A549 (cell line): ENCODE measurements at regions not wholly inside any gene's neighbourhood (a gene's known extent, or its start where the extent isn't known, plus 50 kb on each side); places are given as distances from the start of the nearest gene placed in this dataset.

Experiments used
- ATAC-seq, 2 experiments: fragments of 200-7000 bp in 1 of 2; fragments of >200 bp in 1 of 2; cut with Nextera tagmentation in 1 of 2; cut with Tn5 transposase in 1 of 2; 3 replicates each; pipeline versions ENCODE4 v1.8.0 to v1.9.1; 2018 to 2020; ENCODE audit warnings: mild to moderate bottlenecking in 1 of 2, moderate library complexity in 1 of 2
- CTCF ChIA-PET: fragments of 300-600 bp; sonication (Branson Sonifier 250); formaldehyde crosslinking; extraction: SDS; loops from one replicate; lab custom pipeline; 2021; ENCODE audit warnings: antibody characterized with exemption, inconsistent platforms; lab: Yijun Ruan, JAX
- POLR2A ChIA-PET: fragments of 350-600 bp; formaldehyde crosslinking; extraction: SDS; loops from one replicate; lab custom pipeline; 2021; ENCODE audit warnings: antibody characterized with exemption, inconsistent platforms; lab: Yijun Ruan, JAX
- DNase-seq, 2 experiments: peaks; one replicate each; pipeline versions ENCODE4 v3.0.0 to v3.0.0-alpha.2; 2011 to 2016; ENCODE audit warnings: low read depth in 1 of 2, low spot score in 1 of 2
- FAIRE-seq: peaks from 2 replicates; lab custom pipeline; 2011; peaks lifted over from hg19 to GRCh38; lab: Jason Lieb, UNC
- H3K27ac ChIP-seq, 2 experiments: fragments of >200 bp; sonication (Bioruptor Twin); formaldehyde crosslinking; 3 replicates each; pipeline ENCODE4 v1.5.1; 2016 to 2017
- H3K4me1 ChIP-seq: fragments of >200 bp; sonication (Bioruptor Twin); formaldehyde crosslinking; 3 replicates; pipeline ENCODE4 v1.6.1; 2016
- H3K4me2 ChIP-seq: fragments of >200 bp; sonication (Bioruptor Twin); formaldehyde crosslinking; 3 replicates; pipeline ENCODE4 v1.6.1; 2016
- H3K4me3 ChIP-seq: fragments of >200 bp; sonication (Bioruptor Twin); formaldehyde crosslinking; 3 replicates; pipeline ENCODE4 v1.5.1; 2016
- H3K9me3 ChIP-seq: fragments of >200 bp; sonication (Bioruptor Twin); formaldehyde crosslinking; 3 replicates; pipeline ENCODE4 v1.6.1; 2016
- ATOH8 ChIP-seq: fragments of 250-450 bp; sonication (Bioruptor Pico); IDR thresholded peaks from 2 replicates; pipeline ENCODE4 v1.5.0; 2020; ENCODE audit warnings: low read depth, mild to moderate bottlenecking, moderate library complexity
- CEBPB ChIP-seq, 2 experiments: fragments of >200 bp in 1 of 2; sonication (Bioruptor Twin) in 1 of 2; formaldehyde crosslinking in 1 of 2; IDR thresholded peaks; 2 replicates each; pipeline ENCODE4 v1.6.1; 2012 to 2016
- CHD4 ChIP-seq: fragments of 200-600 bp; sonication (generic); IDR thresholded peaks from 2 replicates; pipeline ENCODE4 v1.6.1; 2016; ENCODE audit warnings: antibody characterized with exemption, mild to moderate bottlenecking, borderline replicate concordance
- EHF ChIP-seq: fragments of 250-450 bp; sonication (Bioruptor Pico); IDR thresholded peaks from 2 replicates; pipeline ENCODE4 v1.5.0; 2020; ENCODE audit warnings: mild to moderate bottlenecking
- ELK1 ChIP-seq: fragments of 150-350 bp; IDR thresholded peaks from 2 replicates; pipeline ENCODE4 v1.6.1; 2014; ENCODE audit warnings: low read depth, mild to moderate bottlenecking, low read length
- EP300 ChIP-seq, 2 experiments: fragments of >200 bp; sonication (Bioruptor Twin); formaldehyde crosslinking; IDR thresholded peaks; 2 replicates in 1 of 2; 3 replicates in 1 of 2; pipeline ENCODE4 v1.6.1; 2016 to 2017
- FOSB ChIP-seq: fragments of 250-450 bp; sonication (Bioruptor Pico); IDR thresholded peaks from 2 replicates; pipeline ENCODE4 v1.5.0; 2020; ENCODE audit warnings: mild to moderate bottlenecking, moderate library complexity
- GATA3 ChIP-seq: IDR thresholded peaks from 2 replicates; pipeline ENCODE4 v1.6.1; 2012; ENCODE audit warnings: borderline replicate concordance
- HEYL ChIP-seq: fragments of 250-450 bp; sonication (Bioruptor Pico); IDR thresholded peaks from 2 replicates; pipeline ENCODE4 v1.8.0; 2021; ENCODE audit warnings: mild to moderate bottlenecking, moderate library complexity
- HOXA7 ChIP-seq: fragments of 250-450 bp; sonication (Bioruptor Pico); IDR thresholded peaks from 2 replicates; pipeline ENCODE4 v1.5.0; 2020; ENCODE audit warnings: mild to moderate bottlenecking, moderate library complexity
- HOXB13 ChIP-seq: fragments of 250-450 bp; sonication (Bioruptor Pico); IDR thresholded peaks from 2 replicates; pipeline ENCODE4 v1.5.0; 2020; ENCODE audit warnings: low read depth, mild to moderate bottlenecking, moderate library complexity
- JUN ChIP-seq, 2 experiments: fragments of >200 bp; sonication (Bioruptor Twin); formaldehyde crosslinking; IDR thresholded peaks; 2 replicates in 1 of 2; 3 replicates in 1 of 2; pipeline ENCODE4 v1.6.1; 2016 to 2017
- KDM1A ChIP-seq: fragments of 200-600 bp; sonication (generic); IDR thresholded peaks from 2 replicates; pipeline ENCODE4 v1.6.1; 2016; ENCODE audit warnings: low read depth, mild to moderate bottlenecking
- MYC ChIP-seq: IDR thresholded peaks from 2 replicates; pipeline ENCODE4 v1.6.1; 2012; ENCODE audit warnings: mild to moderate bottlenecking, inconsistent platforms, low read length, improper control_type of control experiment, borderline replicate concordance
- NR3C1 ChIP-seq: fragments of >200 bp; sonication (Bioruptor Twin); formaldehyde crosslinking; IDR thresholded peaks from 3 replicates; pipeline ENCODE4 v1.6.1; 2017
- POLR2A ChIP-seq: IDR thresholded peaks from 2 replicates; pipeline ENCODE4 v1.6.1; 2012; ENCODE audit warnings: mild to moderate bottlenecking, low read length
- RAD21 ChIP-seq, 2 experiments: fragments of >200 bp in 1 of 2; sonication (Bioruptor Twin) in 1 of 2; formaldehyde crosslinking in 1 of 2; IDR thresholded peaks in 1 of 2; conservative IDR thresholded peaks in 1 of 2; 2 replicates in 1 of 2; 3 replicates in 1 of 2; pipeline ENCODE4 v1.6.1; 2012 to 2018; ENCODE audit warnings: inconsistent platforms in 1 of 2
- RNF2 ChIP-seq: fragments of 200-600 bp; sonication (generic); IDR thresholded peaks from 2 replicates; pipeline ENCODE4 v1.6.1; 2016; ENCODE audit warnings: low read depth, mild to moderate bottlenecking, antibody characterized with exemption, moderate library complexity, borderline replicate concordance
- SMC3 ChIP-seq: fragments of >200 bp; sonication (Bioruptor Twin); formaldehyde crosslinking; IDR thresholded peaks from 3 replicates; pipeline ENCODE4 v1.6.1; 2018; ENCODE audit warnings: inconsistent platforms
- ZC3H11A ChIP-seq: fragments of 450-650 bp; IDR thresholded peaks from 2 replicates; pipeline ENCODE4 v1.6.1; 2014; ENCODE audit warnings: antibody characterized with exemption, mild to moderate bottlenecking
- ZFP36 ChIP-seq: fragments of 450-650 bp; IDR thresholded peaks from 2 replicates; pipeline ENCODE4 v1.6.1; 2014; ENCODE audit warnings: borderline replicate concordance; ENCODE audit not compliant: partially characterized antibody
- WGBS: methylation state at CpG from one replicate; pipeline ENCODE4 v1.1.6; 2017; ENCODE audit errors: missing lambda C conversion rate; 5-methylcytosine and 5-hydroxymethylcytosine counted together
- TF ChIP-seq, protein P1 (sequence below): IDR thresholded peaks from 2 replicates; pipeline ENCODE4 v1.6.1; 2012
- TF ChIP-seq, protein P2 (sequence below): IDR thresholded peaks from 2 replicates; pipeline ENCODE4 v1.6.1; 2012; ENCODE audit warnings: low read depth, borderline replicate concordance
- TF ChIP-seq, protein P3 (sequence below): fragments of 200-600 bp; sonication (generic); IDR thresholded peaks from 2 replicates; pipeline ENCODE4 v1.6.1; 2016; ENCODE audit warnings: antibody characterized with exemption, mild to moderate bottlenecking, moderate library complexity

GRCh38 chr2:167595839-167596471, 651.4 kb downstream of the STK39 start:
- H3K9me3 ChIP-seq = no peaks in the 10 kb centered on the region
- H3K4me3 ChIP-seq = no peak overlapping the region
- no peak overlapping the region for H3K27ac ChIP-seq
- no peak for ATAC-seq
- POLR2A ChIA-PET = no interaction called here
- no peak for DNase-seq
- H3K4me2 ChIP-seq = no peak overlapping the region
- no peak for TF ChIP-seq SMC3
- no peak for TF ChIP-seq GATA3
- no peak for TF ChIP-seq ATOH8 (CRISPR knock-in tag)
- no peak for TF ChIP-seq KDM1A
- no peak for TF ChIP-seq EP300 (IDR thresholded peaks at IDR 0.05)
- no peak for TF ChIP-seq HOXA7
- TF ChIP-seq HOXB13 = no peak
- no peak for TF ChIP-seq HEYL (CRISPR knock-in tag)
- TF ChIP-seq NR3C1 = no peak
- TF ChIP-seq RAD21 (conservative IDR thresholded peaks at IDR 0.05 in 1 of 2, IDR thresholded peaks at IDR 0.05 in 1 of 2) = no peak
- no peak for FAIRE-seq
- WGBS = 15% methylated on average over 3 of the region's 3 CpGs
- CTCF ChIA-PET = no interaction called here
- no peaks in the 10 kb centered on the region for H3K4me1 ChIP-seq

- H3K4me1 ChIP-seq = no peaks in the 10 kb centered on the region
- CTCF ChIA-PET = no interaction called here
- no peak overlapping the region for H3K4me3 ChIP-seq
- H3K4me2 ChIP-seq = no peak overlapping the region
- WGBS = 31% methylated on average over 3 of the region's 3 CpGs
- TF ChIP-seq ZC3H11A (no peak), HOXA7 (no peak), ZFP36 (no peak), HOXB13 (no peak), FOSB (CRISPR knock-in tag) (no peak), EHF (no peak), CEBPB (IDR thresholded peaks at IDR 0.05) (no peak), MYC (no peak), JUN (IDR thresholded peaks at IDR 0.05) (no peak), RNF2 (no peak), POLR2A (no peak), GATA3 (no peak), ELK1 (no peak), CHD4 (no peak), HEYL (CRISPR knock-in tag) (no peak)
- TF ChIP-seq, protein P1, sequence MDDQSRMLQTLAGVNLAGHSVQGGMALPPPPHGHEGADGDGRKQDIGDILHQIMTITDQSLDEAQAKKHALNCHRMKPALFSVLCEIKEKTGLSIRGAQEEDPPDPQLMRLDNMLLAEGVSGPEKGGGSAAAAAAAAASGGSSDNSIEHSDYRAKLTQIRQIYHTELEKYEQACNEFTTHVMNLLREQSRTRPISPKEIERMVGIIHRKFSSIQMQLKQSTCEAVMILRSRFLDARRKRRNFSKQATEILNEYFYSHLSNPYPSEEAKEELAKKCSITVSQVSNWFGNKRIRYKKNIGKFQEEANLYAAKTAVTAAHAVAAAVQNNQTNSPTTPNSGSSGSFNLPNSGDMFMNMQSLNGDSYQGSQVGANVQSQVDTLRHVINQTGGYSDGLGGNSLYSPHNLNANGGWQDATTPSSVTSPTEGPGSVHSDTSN = no peak
- TF ChIP-seq, protein P2, sequence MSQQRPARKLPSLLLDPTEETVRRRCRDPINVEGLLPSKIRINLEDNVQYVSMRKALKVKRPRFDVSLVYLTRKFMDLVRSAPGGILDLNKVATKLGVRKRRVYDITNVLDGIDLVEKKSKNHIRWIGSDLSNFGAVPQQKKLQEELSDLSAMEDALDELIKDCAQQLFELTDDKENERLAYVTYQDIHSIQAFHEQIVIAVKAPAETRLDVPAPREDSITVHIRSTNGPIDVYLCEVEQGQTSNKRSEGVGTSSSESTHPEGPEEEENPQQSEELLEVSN = no peak
- TF ChIP-seq, protein P3, sequence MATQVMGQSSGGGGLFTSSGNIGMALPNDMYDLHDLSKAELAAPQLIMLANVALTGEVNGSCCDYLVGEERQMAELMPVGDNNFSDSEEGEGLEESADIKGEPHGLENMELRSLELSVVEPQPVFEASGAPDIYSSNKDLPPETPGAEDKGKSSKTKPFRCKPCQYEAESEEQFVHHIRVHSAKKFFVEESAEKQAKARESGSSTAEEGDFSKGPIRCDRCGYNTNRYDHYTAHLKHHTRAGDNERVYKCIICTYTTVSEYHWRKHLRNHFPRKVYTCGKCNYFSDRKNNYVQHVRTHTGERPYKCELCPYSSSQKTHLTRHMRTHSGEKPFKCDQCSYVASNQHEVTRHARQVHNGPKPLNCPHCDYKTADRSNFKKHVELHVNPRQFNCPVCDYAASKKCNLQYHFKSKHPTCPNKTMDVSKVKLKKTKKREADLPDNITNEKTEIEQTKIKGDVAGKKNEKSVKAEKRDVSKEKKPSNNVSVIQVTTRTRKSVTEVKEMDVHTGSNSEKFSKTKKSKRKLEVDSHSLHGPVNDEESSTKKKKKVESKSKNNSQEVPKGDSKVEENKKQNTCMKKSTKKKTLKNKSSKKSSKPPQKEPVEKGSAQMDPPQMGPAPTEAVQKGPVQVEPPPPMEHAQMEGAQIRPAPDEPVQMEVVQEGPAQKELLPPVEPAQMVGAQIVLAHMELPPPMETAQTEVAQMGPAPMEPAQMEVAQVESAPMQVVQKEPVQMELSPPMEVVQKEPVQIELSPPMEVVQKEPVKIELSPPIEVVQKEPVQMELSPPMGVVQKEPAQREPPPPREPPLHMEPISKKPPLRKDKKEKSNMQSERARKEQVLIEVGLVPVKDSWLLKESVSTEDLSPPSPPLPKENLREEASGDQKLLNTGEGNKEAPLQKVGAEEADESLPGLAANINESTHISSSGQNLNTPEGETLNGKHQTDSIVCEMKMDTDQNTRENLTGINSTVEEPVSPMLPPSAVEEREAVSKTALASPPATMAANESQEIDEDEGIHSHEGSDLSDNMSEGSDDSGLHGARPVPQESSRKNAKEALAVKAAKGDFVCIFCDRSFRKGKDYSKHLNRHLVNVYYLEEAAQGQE = no peak
- FAIRE-seq (no peak), ATAC-seq (no peak), DNase-seq (no peak)
- H3K9me3 ChIP-seq = no peaks in the 10 kb centered on the region
- POLR2A ChIA-PET = no interaction called here
- H3K27ac ChIP-seq = no peak overlapping the region
Observed at GRCh38 chr2:167595021-167595420, 652.4 kb downstream of the STK39 start.
